H9 (cell line): ENCODE measurements at regions not wholly inside any gene's neighbourhood (a gene's known extent, or its start where the extent isn't known, plus 50 kb on each side); places are given as distances from the start of the nearest gene placed in this dataset.

Experiments
- DNase-seq: peaks from one replicate; pipeline ENCODE4 v3.0.0-alpha.2; 2017
- H2AFZ ChIP-seq: one replicate; pipeline ENCODE4 v1.6.1; 2013; ENCODE audit warnings: mild to moderate bottlenecking, low read length, control low read depth, moderate library complexity
- H2AK5ac ChIP-seq: 2 replicates; pipeline ENCODE4 v1.6.1; 2013; ENCODE audit warnings: low read length, control low read depth, mixed read lengths; ENCODE audit not compliant: insufficient read length
- H2BK120ac ChIP-seq: one replicate; pipeline ENCODE4 v1.6.1; 2013; ENCODE audit warnings: low read depth, mild to moderate bottlenecking, low read length, control low read depth, inconsistent platforms; ENCODE audit not compliant: poor library complexity, severe bottlenecking
- H2BK12ac ChIP-seq: 2 replicates; pipeline ENCODE4 v1.6.1; 2013; ENCODE audit warnings: low read length, control low read depth, mixed read lengths, low read depth; ENCODE audit not compliant: insufficient read length
- H2BK15ac ChIP-seq: 2 replicates; pipeline ENCODE4 v1.6.1; 2013; ENCODE audit warnings: low read depth, low read length, control low read depth
- H2BK20ac ChIP-seq: one replicate; pipeline ENCODE4 v1.6.1; 2013; ENCODE audit warnings: low read depth, mild to moderate bottlenecking, low read length, control low read depth, inconsistent platforms; ENCODE audit not compliant: poor library complexity, severe bottlenecking
- H2BK5ac ChIP-seq: 2 replicates; pipeline ENCODE4 v1.6.1; 2013; ENCODE audit warnings: low read length, control low read depth, mixed read lengths; ENCODE audit not compliant: insufficient read length
- H3K14ac ChIP-seq: 2 replicates; pipeline ENCODE4 v1.6.1; 2013; ENCODE audit warnings: low read length, control low read depth; ENCODE audit not compliant: insufficient read depth
- H3K18ac ChIP-seq: 2 replicates; pipeline ENCODE4 v1.6.1; 2013; ENCODE audit warnings: low read depth, mild to moderate bottlenecking, mixed read lengths, low read length, control low read depth; ENCODE audit not compliant: insufficient read length
- H3K23ac ChIP-seq: 2 replicates; pipeline ENCODE4 v1.6.1; 2013; ENCODE audit warnings: low read length, control low read depth, mixed read lengths, low read depth; ENCODE audit not compliant: insufficient read length
- H3K23me2 ChIP-seq: 2 replicates; pipeline ENCODE4 v1.6.1; 2013; ENCODE audit warnings: low read depth, mild to moderate bottlenecking, mixed read lengths, low read length, control low read depth; ENCODE audit not compliant: insufficient read length, poor library complexity, severe bottlenecking
- H3K27ac ChIP-seq: 2 replicates; pipeline ENCODE4 v1.5.1; 2013; ENCODE audit warnings: low read length, control low read depth, mixed read lengths, low read depth; ENCODE audit not compliant: insufficient read length
- H3K27me3 ChIP-seq: 2 replicates; pipeline ENCODE4 v1.6.1; 2013; ENCODE audit warnings: low read length, control low read depth, inconsistent platforms; ENCODE audit not compliant: insufficient read depth
- H3K4ac ChIP-seq: 2 replicates; pipeline ENCODE4 v1.6.1; 2013; ENCODE audit warnings: low read depth, mild to moderate bottlenecking, control low read depth, inconsistent platforms, low read length, moderate library complexity
- H3K4me1 ChIP-seq: 2 replicates; pipeline ENCODE4 v1.6.1; 2013; ENCODE audit warnings: low read length, control low read depth, inconsistent platforms; ENCODE audit not compliant: insufficient read depth
- H3K4me2 ChIP-seq: 2 replicates; pipeline ENCODE4 v1.6.1; 2013; ENCODE audit warnings: low read length, control low read depth, mixed read lengths; ENCODE audit not compliant: insufficient read length, insufficient read depth
- H3K56ac ChIP-seq: 2 replicates; pipeline ENCODE4 v1.6.1; 2013; ENCODE audit warnings: low read depth, mild to moderate bottlenecking, mixed read lengths, low read length, control low read depth; ENCODE audit not compliant: insufficient read length
- H3K79me1 ChIP-seq: 2 replicates; pipeline ENCODE4 v1.6.1; 2013; ENCODE audit warnings: low read depth, mild to moderate bottlenecking, moderate library complexity, low read length, control low read depth, inconsistent platforms; ENCODE audit not compliant: insufficient read depth, poor library complexity, severe bottlenecking
- H3K79me2 ChIP-seq: 2 replicates; pipeline ENCODE4 v1.6.1; 2013; ENCODE audit warnings: low read length, control low read depth, inconsistent platforms; ENCODE audit not compliant: insufficient read depth
- H3K9ac ChIP-seq: 2 replicates; pipeline ENCODE4 v1.6.1; 2013; ENCODE audit warnings: low read length, control low read depth, mixed read lengths; ENCODE audit not compliant: insufficient read length; ENCODE audit errors: extremely low read depth
- H3K9me3 ChIP-seq: one replicate; pipeline ENCODE4 v1.6.1; 2013; ENCODE audit warnings: low read depth, low read length, inconsistent platforms; ENCODE audit not compliant: control insufficient read depth
- H3T11ph ChIP-seq: one replicate; pipeline ENCODE4 v1.6.1; 2013; ENCODE audit warnings: mild to moderate bottlenecking, low read length, control low read depth, inconsistent platforms
- H4K20me1 ChIP-seq: one replicate; pipeline ENCODE4 v1.6.1; 2013; ENCODE audit not compliant: control insufficient read depth, insufficient read length, insufficient read depth
- H4K5ac ChIP-seq: 2 replicates; pipeline ENCODE4 v1.6.1; 2013; ENCODE audit warnings: low read depth, mild to moderate bottlenecking, mixed read lengths, low read length, control low read depth; ENCODE audit not compliant: insufficient read length
- H4K8ac ChIP-seq: replicated peaks from 2 replicates; pipeline ENCODE4 v1.6.1; 2013; ENCODE audit warnings: low read length, control low read depth, mixed read lengths, low read depth; ENCODE audit not compliant: insufficient read length
- H4K91ac ChIP-seq: 2 replicates; pipeline ENCODE4 v1.6.1; 2013; ENCODE audit warnings: low read depth, mild to moderate bottlenecking, moderate library complexity, mixed read lengths, low read length, control low read depth; ENCODE audit not compliant: insufficient read length
- H3K27ac Mint-ChIP-seq, 3 experiments: 2 replicates in 2 of 3; 3 replicates in 1 of 3; pipeline ENCODE4 v1.8.0; 2020 to 2021; ENCODE audit warnings: mixed read lengths in 3 of 3, mild to moderate bottlenecking in 1 of 3, moderate library complexity in 1 of 3
- H3K27me3 Mint-ChIP-seq: 2 replicates; pipeline ENCODE4 v1.8.0; 2021; ENCODE audit warnings: low read depth, mild to moderate bottlenecking, moderate library complexity, mixed read lengths
- H3K36me3 Mint-ChIP-seq, 3 experiments: 2 replicates in 2 of 3; 3 replicates in 1 of 3; pipeline ENCODE4 v1.8.0; 2020 to 2021; ENCODE audit warnings: low read depth in 3 of 3, mixed read lengths in 3 of 3; ENCODE audit not compliant: insufficient read depth in 1 of 3
- H3K4me1 Mint-ChIP-seq, 2 experiments: 2 replicates each; pipeline ENCODE4 v1.8.0; 2020; ENCODE audit warnings: mixed read lengths in 2 of 2
- H3K4me3 Mint-ChIP-seq, 2 experiments: 2 replicates in 1 of 2; 3 replicates in 1 of 2; pipeline ENCODE4 v1.8.0; 2020 to 2021; ENCODE audit warnings: mild to moderate bottlenecking in 2 of 2, mixed read lengths in 2 of 2, moderate library complexity in 1 of 2
- H3K9me3 Mint-ChIP-seq, 2 experiments: 2 replicates in 1 of 2; 3 replicates in 1 of 2; pipeline ENCODE4 v1.8.0; 2020; ENCODE audit warnings: mild to moderate bottlenecking in 2 of 2, mixed read lengths in 2 of 2, moderate library complexity in 1 of 2
- WGBS: extraction: QIAGEN DNeasy Blood & Tissue Kit; methylation state at CpG from one replicate; pipeline ENCODE4 v1.1.7; 2013; ENCODE audit warnings: missing lambda C conversion rate, low lambda C conversion rate, mixed read lengths; ENCODE audit not compliant: insufficient read length; ENCODE audit errors: extremely low coverage; 5-methylcytosine and 5-hydroxymethylcytosine counted together
- TF ChIP-seq, protein P1 (sequence below): fragments of 200-600 bp; sonication (generic); conservative IDR thresholded peaks from 3 replicates; pipeline ENCODE4 v1.8.0; 2021; ENCODE audit warnings: antibody characterized with exemption, mild to moderate bottlenecking

GRCh38 chr18:68275616-68276015 is 439.3 kb downstream of the TMX3 start:
- Mint-ChIP-seq H3K4me1 (no peaks in the 10 kb centered on the region), H3K27ac (no peak overlapping the region), H3K4me3 (no peak overlapping the region), H3K36me3 (no peaks in the 10 kb centered on the region), H3K27me3 (no peaks in the 10 kb centered on the region), H3K9me3 (no peaks in the 10 kb centered on the region)
- Histone ChIP-seq H3K56ac (no peak overlapping the region), H2BK120ac (no peak overlapping the region), H2AK5ac (no peak overlapping the region), H3K79me2 (no peaks in the 10 kb centered on the region), H4K20me1 (no peaks in the 10 kb centered on the region), H2BK12ac (no peak overlapping the region), H3K27me3 (no peaks in the 10 kb centered on the region), H3K23me2 (no peaks in the 10 kb centered on the region), H3K79me1 (no peaks in the 10 kb centered on the region), H2BK15ac (no peak overlapping the region), H3K23ac (no peak overlapping the region), H3K14ac (no peak overlapping the region), H3K9ac (no peak overlapping the region), H3K27ac (no peak overlapping the region), H4K5ac (no peak overlapping the region), H2BK5ac (no peak overlapping the region), H4K8ac (no peak overlapping the region), H3T11ph (no peak overlapping the region), H3K18ac (no peak overlapping the region), H3K4me1 (no peaks in the 10 kb centered on the region), H2AFZ (no peak overlapping the region), H3K4ac (no peak overlapping the region), H2BK20ac (no peak overlapping the region), H3K4me2 (no peak overlapping the region), H3K9me3 (no peaks in the 10 kb centered on the region), H4K91ac (no peak overlapping the region)
- no CpG with 5 or more reads among the region's 1 CpG for WGBS
- no peak for DNase-seq
- TF ChIP-seq, protein P1, sequence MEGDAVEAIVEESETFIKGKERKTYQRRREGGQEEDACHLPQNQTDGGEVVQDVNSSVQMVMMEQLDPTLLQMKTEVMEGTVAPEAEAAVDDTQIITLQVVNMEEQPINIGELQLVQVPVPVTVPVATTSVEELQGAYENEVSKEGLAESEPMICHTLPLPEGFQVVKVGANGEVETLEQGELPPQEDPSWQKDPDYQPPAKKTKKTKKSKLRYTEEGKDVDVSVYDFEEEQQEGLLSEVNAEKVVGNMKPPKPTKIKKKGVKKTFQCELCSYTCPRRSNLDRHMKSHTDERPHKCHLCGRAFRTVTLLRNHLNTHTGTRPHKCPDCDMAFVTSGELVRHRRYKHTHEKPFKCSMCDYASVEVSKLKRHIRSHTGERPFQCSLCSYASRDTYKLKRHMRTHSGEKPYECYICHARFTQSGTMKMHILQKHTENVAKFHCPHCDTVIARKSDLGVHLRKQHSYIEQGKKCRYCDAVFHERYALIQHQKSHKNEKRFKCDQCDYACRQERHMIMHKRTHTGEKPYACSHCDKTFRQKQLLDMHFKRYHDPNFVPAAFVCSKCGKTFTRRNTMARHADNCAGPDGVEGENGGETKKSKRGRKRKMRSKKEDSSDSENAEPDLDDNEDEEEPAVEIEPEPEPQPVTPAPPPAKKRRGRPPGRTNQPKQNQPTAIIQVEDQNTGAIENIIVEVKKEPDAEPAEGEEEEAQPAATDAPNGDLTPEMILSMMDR: no peak
